Limb (tissue), 2 donors: ENCODE measurements at regions not wholly inside any gene's neighbourhood (a gene's known extent, or its start where the extent isn't known, plus 50 kb on each side); places are given as distances from the start of the nearest gene placed in this dataset.
"Not testable (repeated sequence)": the region's sequence is repeated elsewhere in the genome, so short reads cannot be mapped to it uniquely, and the experiment has no call there.

Experiments used
- DNase-seq, 2 donors: peaks; one replicate each; pipeline ENCODE4 v3.0.0-alpha.2; 2016; ENCODE audit errors: extremely low spot score in 2 of 2

DNA sequence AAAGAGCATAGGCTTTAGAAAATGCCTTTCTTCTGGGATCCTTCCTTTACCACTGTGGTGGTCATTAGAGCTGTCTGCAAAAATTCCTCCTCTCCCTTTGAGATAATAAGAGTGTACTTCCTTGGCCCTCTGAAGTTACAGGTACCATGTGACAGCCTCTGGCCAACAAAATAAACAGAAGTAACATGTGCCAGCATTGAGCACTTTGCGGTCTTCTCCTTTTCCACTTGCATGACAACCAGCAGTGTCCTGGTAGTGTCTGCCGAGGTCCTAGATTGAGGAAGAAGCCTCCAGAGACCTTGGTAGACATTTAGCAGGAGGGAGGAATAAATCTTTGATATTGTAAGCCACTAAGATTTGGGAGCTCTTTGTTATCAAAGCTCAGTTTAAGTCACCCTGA, 87.5 kb upstream of the ARID1B start:
- DNase-seq, result no peak

DNA sequence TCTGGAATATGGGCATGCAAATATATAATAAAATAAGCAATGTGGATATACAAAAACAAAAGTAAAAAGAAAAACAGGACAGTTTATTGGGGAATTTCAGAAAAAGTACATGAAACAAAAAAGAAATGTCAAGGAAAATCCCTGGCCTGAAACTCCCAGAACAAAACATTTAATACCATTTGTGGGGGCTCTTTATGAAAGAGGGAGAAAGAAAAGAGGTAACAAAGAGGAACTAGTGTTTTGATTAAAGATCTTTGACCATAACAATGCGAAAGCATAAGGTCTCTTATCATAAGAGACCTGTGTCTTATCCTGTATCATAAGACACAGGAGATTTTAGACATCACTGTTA, 88.6 kb upstream of the ARID1B start:
- no peak for DNase-seq

GRCh38 chr6:156687789-156688619, 89.2 kb upstream of the ARID1B start:
- DNase-seq, result peak; percentile 68 to 80

GRCh38 chr6:156686995-156687788, 90.0 kb upstream of the ARID1B start:
- peak; percentile 83 to 92 for DNase-seq

- peak in 1 of 2 donors; percentile 37 for DNase-seq
These were observed 90.7 kb upstream of the ARID1B start for GRCh38 chr6:156686301-156686994.

- DNase-seq, result no peak
These were observed 91.4 kb upstream of the ARID1B start for GRCh38 chr6:156685823-156686222.

DNA sequence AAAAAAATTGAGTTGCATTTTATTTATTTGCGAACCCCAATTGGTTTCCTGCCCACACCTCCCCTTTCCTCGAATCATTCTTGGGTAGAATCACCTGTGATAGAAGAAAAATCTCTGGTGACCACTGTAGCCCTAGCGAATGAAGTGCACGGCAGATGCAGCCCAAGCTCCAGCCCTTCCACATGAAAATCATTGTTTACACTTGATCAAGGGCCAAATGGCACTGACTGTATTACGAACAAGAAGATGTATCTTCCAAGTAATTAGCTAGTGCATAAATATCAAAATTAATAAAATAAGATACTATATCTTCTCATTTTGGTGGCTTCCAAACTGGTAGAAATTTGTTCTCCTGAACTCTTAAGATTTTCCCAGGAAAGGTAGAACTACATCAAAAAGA, 93.4 kb upstream of the ARID1B start:
- no peak for DNase-seq

DNA sequence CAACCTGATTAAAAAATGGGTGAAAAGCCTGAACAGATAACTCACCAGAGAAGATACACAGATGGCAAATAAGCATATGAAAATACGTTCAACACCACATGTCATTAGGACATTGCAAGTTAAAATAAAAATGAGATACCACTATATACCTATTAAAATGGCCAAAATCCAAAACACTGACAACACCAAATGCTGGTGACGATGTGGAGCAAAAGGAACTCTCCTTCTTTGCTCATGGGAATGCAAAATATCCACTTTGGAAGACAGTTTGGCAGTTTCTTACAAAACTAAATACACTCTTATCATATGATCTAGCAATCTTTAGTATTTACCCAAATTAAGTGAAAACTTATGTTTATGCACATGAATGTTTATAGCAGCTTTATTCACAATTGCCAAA, 100.5 kb upstream of the ARID1B start:
- no peak for DNase-seq

GRCh38 chr6:156674197-156674596, 103.0 kb upstream of the ARID1B start:
- DNase-seq, result no peak

DNA sequence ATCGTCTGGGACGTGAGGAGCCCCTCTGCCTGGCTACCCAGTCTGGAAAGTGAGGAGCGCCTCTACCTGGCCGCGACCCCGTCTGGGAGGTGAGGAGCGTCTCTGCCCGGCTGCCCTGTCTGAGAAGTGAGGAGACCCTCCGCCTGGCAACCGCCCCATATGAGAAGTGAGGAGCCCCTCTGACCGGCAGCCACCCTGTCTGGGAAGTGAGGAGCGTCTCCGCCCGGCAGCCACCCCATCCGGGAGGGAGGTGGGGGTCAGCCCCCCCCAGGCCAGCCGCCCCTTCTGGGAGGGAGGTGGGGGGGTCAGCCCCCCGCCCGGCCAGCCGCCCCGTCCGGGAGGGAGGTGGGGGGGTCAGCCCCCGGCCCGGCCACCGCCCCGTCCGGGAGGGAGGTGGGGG, 107.1 kb upstream of the ARID1B start:
- DNase-seq, result not testable (repeated sequence)

- no peak for DNase-seq
These were observed 115.1 kb upstream of the ARID1B start for GRCh38 chr6:156662025-156662445.

DNA sequence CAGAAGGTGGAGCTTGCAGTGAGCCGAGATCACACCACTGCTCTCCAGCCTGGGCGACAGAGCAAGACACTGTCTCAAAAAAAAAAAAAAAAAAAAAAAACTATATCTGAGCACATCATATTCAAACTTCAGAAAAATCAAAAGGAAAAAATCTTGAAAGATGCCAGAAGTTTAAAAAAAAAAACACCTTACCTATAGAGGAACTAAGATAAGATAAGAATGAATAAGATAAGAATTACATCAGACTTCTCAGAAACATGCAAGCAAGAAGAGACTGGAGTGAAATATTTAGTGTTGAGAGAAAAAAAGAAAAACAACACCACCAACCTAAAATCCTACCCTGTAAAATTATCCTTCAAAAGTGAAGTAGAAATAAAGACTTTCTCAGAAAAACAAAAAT, 116.8 kb upstream of the ARID1B start:
- no peak for DNase-seq

DNA sequence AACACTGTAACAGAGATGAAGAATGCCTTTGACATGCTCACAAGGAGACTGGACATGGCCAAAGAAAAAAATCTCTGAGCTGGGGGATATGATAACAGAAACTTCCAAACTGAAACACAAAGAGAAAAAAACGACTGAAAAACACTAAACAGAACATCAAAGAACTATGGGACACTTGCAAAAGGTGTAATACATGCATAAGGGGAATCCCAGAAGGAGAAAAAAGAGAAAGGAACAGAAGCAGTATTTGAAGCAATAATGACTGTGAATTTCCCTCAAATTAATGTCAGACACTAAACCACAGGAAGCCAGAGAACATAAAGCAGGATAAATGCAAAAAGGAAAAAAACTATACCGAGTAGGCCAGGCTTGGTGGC, 117.4 kb upstream of the ARID1B start:
- no peak for DNase-seq

DNA sequence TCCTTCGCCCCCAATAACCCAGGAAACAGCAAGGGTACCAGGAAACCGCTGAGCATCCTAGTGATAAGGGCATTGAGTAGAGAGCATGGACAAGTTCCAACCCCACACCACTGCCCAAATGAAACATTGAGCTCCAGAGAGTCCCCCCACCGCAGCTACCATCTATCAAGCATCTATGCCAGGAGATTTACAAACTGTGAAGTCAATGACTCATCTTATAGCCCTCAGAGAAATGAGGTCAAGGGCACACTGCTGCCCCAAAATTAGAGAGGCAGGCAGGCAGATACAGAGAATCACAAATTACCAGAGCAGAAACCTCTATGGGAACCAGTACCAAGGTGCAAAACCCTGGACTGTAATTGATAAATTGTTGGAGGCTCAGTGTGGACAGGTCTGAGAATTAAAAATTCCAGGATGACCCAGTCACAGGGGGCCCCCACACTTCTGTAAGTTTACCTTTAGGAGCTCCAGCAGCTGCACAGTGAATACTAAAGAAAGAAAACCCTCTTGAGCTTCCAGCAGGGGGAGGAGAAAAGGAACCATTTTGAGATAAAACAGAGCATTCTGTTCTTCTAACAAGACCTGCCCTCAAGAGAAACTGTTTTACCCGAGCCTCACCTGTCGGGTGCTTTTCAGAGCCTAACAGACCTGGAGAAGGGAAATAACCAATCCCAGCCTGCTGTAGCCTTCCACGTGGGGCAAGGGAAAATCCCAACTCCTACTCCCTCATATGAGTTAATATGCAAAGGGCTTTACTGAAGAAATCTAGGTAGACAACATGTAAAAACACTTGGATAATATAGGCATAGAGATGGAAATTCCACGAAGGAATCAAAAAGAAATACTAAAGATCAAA, 118.0 kb upstream of the ARID1B start:
- no peak for DNase-seq

DNA sequence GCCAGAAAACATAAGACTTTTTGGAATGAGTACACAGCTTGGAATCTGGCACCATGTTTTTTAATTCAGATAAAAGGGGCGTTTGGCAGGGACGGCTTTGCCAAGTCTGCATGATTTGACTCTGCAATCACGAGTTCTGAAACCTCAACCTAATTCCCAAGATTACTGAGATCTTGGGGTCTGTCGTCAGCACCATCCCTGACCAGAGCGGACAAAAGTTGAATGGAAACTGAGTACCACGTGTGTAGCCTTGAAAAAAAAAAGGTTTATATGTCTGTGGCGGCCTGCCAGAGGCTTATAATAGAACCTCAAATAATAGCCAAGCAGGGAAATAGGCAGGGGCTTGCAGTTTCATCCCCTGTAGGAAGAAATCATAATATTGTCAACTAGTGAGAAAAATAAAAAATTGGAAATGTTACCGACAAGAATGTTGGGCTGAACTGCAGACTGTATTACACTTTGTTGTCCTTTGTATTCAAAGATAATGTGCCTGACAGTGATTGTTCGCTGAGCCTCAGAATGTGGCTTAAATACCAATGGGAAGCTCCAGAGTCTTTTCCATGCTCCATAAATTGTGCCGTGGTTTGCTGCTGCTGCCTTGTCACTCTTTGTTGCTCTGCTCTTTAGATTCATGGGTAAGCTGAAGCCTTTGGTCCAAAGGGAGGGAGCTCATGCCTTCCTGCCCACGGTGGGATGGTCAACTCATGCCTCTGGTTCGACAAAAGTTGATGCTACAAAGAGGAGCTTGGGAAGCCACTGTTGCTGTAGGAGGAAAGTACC, 118.8 kb upstream of the ARID1B start:
- DNase-seq, result peak; percentile 54 to 59

GRCh38 chr6:156657296-156657695, 119.9 kb upstream of the ARID1B start:
- no peak for DNase-seq

- no peak for DNase-seq
These were observed 122.0 kb upstream of the ARID1B start for GRCh38 chr6:156654919-156655918.

- no peak for DNase-seq
These were observed 124.9 kb upstream of the ARID1B start for GRCh38 chr6:156652231-156652750.

GRCh38 chr6:156651486-156651885, 125.7 kb upstream of the ARID1B start:
- DNase-seq, result no peak
